Astrocyte (in vitro differentiated cells and primary cell): ENCODE measurements at regions not wholly inside any gene's neighbourhood (a gene's known extent, or its start where the extent isn't known, plus 50 kb on each side); places are given as distances from the start of the nearest gene placed in this dataset.

Experiments
- DNase-seq: peaks from one replicate; pipeline ENCODE4 v3.0.0-alpha.2; 2010; ENCODE audit warnings: low read depth
- FAIRE-seq: peaks from 2 replicates; lab custom pipeline; 2011; peaks lifted over from hg19 to GRCh38; lab: Jason Lieb, UNC
- H2AFZ ChIP-seq: 2 replicates; pipeline ENCODE4 v1.6.0; 2012; ENCODE audit warnings: low read depth, low read length, inconsistent platforms
- H3K27ac ChIP-seq: 2 replicates; pipeline ENCODE4 v1.5.1; 2011; ENCODE audit warnings: low read depth, low read length, inconsistent platforms
- H3K27me3 ChIP-seq: 2 replicates; pipeline ENCODE4 v1.6.0; 2011; ENCODE audit warnings: low read length, inconsistent platforms; ENCODE audit not compliant: insufficient read depth
- H3K36me3 ChIP-seq: 2 replicates; pipeline ENCODE4 v1.5.1; 2011; ENCODE audit warnings: low read length, inconsistent platforms; ENCODE audit not compliant: insufficient read depth
- H3K4me1 ChIP-seq: 2 replicates; pipeline ENCODE4 v1.5.1; 2011; ENCODE audit warnings: low read length, inconsistent platforms; ENCODE audit not compliant: insufficient read depth
- H3K4me2 ChIP-seq: 2 replicates; pipeline ENCODE4 v1.6.0; 2012; ENCODE audit warnings: low read length, inconsistent platforms
- H3K4me3 ChIP-seq: 2 replicates; pipeline ENCODE4 v1.5.1; 2011; ENCODE audit warnings: low read depth, mild to moderate bottlenecking, low read length, inconsistent platforms; ENCODE audit not compliant: insufficient read depth
- H3K79me2 ChIP-seq: 2 replicates; pipeline ENCODE4 v1.6.0; 2012; ENCODE audit warnings: mild to moderate bottlenecking, low read length, inconsistent platforms; ENCODE audit not compliant: insufficient read depth
- H3K9ac ChIP-seq: 2 replicates; pipeline ENCODE4 v1.6.0; 2012; ENCODE audit warnings: mild to moderate bottlenecking, low read length, inconsistent platforms
- H3K9me3 ChIP-seq: 2 replicates; pipeline ENCODE4 v1.5.1; 2012; ENCODE audit warnings: low read depth, mild to moderate bottlenecking, low read length, inconsistent platforms; ENCODE audit not compliant: insufficient read depth
- H4K20me1 ChIP-seq: 2 replicates; pipeline ENCODE4 v1.6.0; 2012; ENCODE audit warnings: low read length, inconsistent platforms; ENCODE audit not compliant: insufficient read depth
- H3K27ac Mint-ChIP-seq: one replicate; pipeline ENCODE4 v1.8.0; 2021; ENCODE audit warnings: mild to moderate bottlenecking, mixed read lengths; ENCODE audit not compliant: unreplicated experiment
- H3K27me3 Mint-ChIP-seq: one replicate; pipeline ENCODE4 v1.8.0; 2021; ENCODE audit warnings: low read depth, mixed read lengths; ENCODE audit not compliant: unreplicated experiment
- H3K36me3 Mint-ChIP-seq: one replicate; pipeline ENCODE4 v1.8.0; 2021; ENCODE audit warnings: low read depth, mixed read lengths; ENCODE audit not compliant: unreplicated experiment
- H3K4me1 Mint-ChIP-seq: one replicate; pipeline ENCODE4 v1.8.0; 2021; ENCODE audit warnings: low read depth, mixed read lengths; ENCODE audit not compliant: unreplicated experiment
- H3K4me3 Mint-ChIP-seq: one replicate; pipeline ENCODE4 v1.8.0; 2021; ENCODE audit warnings: mild to moderate bottlenecking, moderate library complexity, mixed read lengths; ENCODE audit not compliant: unreplicated experiment
- H3K9me3 Mint-ChIP-seq: one replicate; pipeline ENCODE4 v1.8.0; 2021; ENCODE audit warnings: mild to moderate bottlenecking, mixed read lengths; ENCODE audit not compliant: unreplicated experiment
- EZH2 ChIP-seq: IDR thresholded peaks from 2 replicates; pipeline ENCODE4 v1.6.1; 2012; ENCODE audit warnings: mild to moderate bottlenecking, low read length, inconsistent platforms; ENCODE audit not compliant: insufficient read depth
- TF ChIP-seq, protein P1 (sequence below): IDR thresholded peaks from 2 replicates; pipeline ENCODE4 v1.5.1; 2011; ENCODE audit warnings: low read depth, mild to moderate bottlenecking, inconsistent platforms, low read length, moderate library complexity; ENCODE audit not compliant: insufficient read depth

DNA sequence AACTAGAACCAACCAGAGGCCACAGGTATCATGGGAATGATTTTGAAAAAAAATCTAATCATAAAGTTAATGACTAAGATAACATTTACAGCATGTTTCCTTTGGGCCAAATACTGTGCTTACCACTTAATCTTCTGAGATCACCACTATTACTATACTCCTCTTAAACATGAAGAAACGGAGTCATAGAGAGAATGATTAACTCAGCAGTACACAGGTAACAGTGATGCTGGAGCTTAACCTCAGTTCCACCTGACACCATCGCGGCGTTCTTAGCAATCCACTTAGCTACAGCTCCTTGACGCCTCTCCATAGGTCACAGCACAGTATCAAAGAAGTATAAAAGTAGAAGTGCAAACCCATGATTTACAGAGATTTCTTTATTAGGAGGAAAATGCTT, 592.6 kb upstream of the SLIT2 start:
- H3K36me3 ChIP-seq: no peaks in the 10 kb centered on the region
- no peak for FAIRE-seq
- H3K9ac ChIP-seq: no peak overlapping the region
- no peak for DNase-seq
- H3K4me1 ChIP-seq: no peaks in the 10 kb centered on the region
- Mint-ChIP-seq H3K27me3 (no peaks in the 10 kb centered on the region), H3K4me1 (no peaks in the 10 kb centered on the region), H3K4me3 (no peak overlapping the region), H3K27ac (no peak overlapping the region), H3K9me3 (peaks cover 4% of the 10 kb centered on the region), H3K36me3 (no peaks in the 10 kb centered on the region)
- H3K79me2 ChIP-seq: no peaks in the 10 kb centered on the region
- H3K27me3 ChIP-seq: no peaks in the 10 kb centered on the region
- H3K27ac ChIP-seq: no peak overlapping the region
- no peaks in the 10 kb centered on the region for H4K20me1 ChIP-seq
- no peak overlapping the region for H3K4me3 ChIP-seq
- no peak overlapping the region for H2AFZ ChIP-seq
- TF ChIP-seq, protein P1, sequence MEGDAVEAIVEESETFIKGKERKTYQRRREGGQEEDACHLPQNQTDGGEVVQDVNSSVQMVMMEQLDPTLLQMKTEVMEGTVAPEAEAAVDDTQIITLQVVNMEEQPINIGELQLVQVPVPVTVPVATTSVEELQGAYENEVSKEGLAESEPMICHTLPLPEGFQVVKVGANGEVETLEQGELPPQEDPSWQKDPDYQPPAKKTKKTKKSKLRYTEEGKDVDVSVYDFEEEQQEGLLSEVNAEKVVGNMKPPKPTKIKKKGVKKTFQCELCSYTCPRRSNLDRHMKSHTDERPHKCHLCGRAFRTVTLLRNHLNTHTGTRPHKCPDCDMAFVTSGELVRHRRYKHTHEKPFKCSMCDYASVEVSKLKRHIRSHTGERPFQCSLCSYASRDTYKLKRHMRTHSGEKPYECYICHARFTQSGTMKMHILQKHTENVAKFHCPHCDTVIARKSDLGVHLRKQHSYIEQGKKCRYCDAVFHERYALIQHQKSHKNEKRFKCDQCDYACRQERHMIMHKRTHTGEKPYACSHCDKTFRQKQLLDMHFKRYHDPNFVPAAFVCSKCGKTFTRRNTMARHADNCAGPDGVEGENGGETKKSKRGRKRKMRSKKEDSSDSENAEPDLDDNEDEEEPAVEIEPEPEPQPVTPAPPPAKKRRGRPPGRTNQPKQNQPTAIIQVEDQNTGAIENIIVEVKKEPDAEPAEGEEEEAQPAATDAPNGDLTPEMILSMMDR: no peak
- TF ChIP-seq EZH2: no peak
- H3K4me2 ChIP-seq: no peak overlapping the region
- no peaks in the 10 kb centered on the region for H3K9me3 ChIP-seq

DNA sequence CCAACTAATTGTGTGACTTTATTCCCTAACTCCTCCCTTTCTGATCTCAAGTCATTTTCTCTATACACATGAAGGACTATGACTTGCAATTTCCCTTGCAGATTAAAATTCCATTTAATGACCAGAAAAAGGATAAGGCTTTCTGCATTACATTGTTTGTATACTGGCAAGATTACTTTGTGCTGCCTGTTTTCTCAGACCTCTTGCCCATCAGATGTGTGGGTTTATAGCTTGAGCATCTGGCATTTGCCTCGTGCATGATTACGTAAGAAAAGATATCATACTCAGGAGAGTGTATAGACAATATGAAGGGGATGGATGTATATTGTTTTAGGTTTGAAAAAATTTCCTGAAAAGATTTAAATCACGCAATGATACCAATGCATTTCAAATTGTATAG, 593.8 kb upstream of the SLIT2 start:
- no peaks in the 10 kb centered on the region for H3K4me1 ChIP-seq
- no peak overlapping the region for H3K9ac ChIP-seq
- TF ChIP-seq EZH2: no peak
- TF ChIP-seq, protein P1: no peak
- H3K9me3 Mint-ChIP-seq: peaks cover 4% of the 10 kb centered on the region
- H3K27ac ChIP-seq: no peak overlapping the region
- H3K79me2 ChIP-seq: no peaks in the 10 kb centered on the region
- no peaks in the 10 kb centered on the region for H4K20me1 ChIP-seq
- H3K4me3 Mint-ChIP-seq: no peak overlapping the region
- no peak overlapping the region for H2AFZ ChIP-seq
- DNase-seq (no peak), FAIRE-seq (no peak)
- no peaks in the 10 kb centered on the region for H3K4me1 Mint-ChIP-seq
- H3K4me3 ChIP-seq: no peak overlapping the region
- no peaks in the 10 kb centered on the region for H3K27me3 Mint-ChIP-seq
- H3K9me3 ChIP-seq: no peaks in the 10 kb centered on the region
- no peaks in the 10 kb centered on the region for H3K36me3 ChIP-seq
- H3K4me2 ChIP-seq: no peak overlapping the region
- no peaks in the 10 kb centered on the region for H3K27me3 ChIP-seq
- no peaks in the 10 kb centered on the region for H3K36me3 Mint-ChIP-seq
- H3K27ac Mint-ChIP-seq: no peak overlapping the region

DNA sequence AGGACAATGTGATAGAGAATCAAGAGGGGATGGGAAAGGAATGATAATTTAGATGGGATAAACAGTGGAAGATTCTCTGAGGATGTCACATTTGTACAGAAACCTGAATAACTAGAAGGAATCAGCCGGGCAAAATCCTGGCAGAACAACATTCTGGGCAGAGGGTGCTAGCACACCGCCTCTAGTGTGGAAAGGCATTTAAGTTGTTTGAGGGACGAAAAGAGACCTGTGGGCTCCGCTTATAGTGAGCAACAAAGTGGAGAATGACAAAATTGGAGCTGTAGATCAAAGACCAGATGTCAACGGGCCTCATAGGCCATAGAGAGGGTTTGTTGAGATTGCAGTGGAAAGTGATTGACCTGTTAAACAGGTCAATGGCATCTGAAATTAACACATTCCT, 596.0 kb upstream of the SLIT2 start:
- no peak for TF ChIP-seq EZH2
- TF ChIP-seq, protein P1: no peak
- Histone ChIP-seq H3K4me3 (no peak overlapping the region), H3K36me3 (no peaks in the 10 kb centered on the region), H3K4me1 (no peaks in the 10 kb centered on the region), H4K20me1 (no peaks in the 10 kb centered on the region), H3K9me3 (no peaks in the 10 kb centered on the region), H3K79me2 (no peaks in the 10 kb centered on the region), H3K9ac (no peak overlapping the region), H3K4me2 (no peak overlapping the region), H2AFZ (no peak overlapping the region), H3K27ac (no peak overlapping the region), H3K27me3 (no peaks in the 10 kb centered on the region)
- Mint-ChIP-seq H3K4me1 (no peaks in the 10 kb centered on the region), H3K27me3 (no peaks in the 10 kb centered on the region), H3K27ac (no peak overlapping the region), H3K36me3 (no peaks in the 10 kb centered on the region), H3K9me3 (peaks cover 4% of the 10 kb centered on the region), H3K4me3 (no peak overlapping the region)
- no peak for DNase-seq
- FAIRE-seq: no peak
